ENCODE measurements at regions not wholly inside any gene's neighbourhood (a gene's known extent, or its start where the extent isn't known, plus 50 kb on each side); places are given as distances from the start of the nearest gene placed in this dataset.

DNA sequence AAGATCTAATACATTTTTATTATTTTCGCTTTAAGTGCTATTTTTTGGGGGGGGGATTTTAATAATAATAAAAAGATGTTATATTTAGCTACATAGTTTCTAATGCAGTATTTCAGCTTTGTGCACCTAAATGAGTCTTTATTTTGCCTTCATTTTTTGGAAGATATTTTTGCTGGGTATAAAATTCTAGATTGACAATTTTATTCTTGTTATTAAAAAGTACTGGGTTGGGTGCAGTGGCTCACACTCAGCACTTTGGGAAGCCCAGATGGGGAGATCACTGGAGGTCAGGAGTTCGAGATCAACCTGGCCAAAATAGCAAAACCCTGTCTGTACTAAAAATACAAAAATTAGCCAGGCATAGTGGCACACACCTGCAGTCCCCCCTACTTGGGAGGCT lies 173.6 kb downstream of the SLC15A5 start:
- Histone ChIP-seq H3K27ac (ENCODE audit: control insufficient read depth, insufficient read depth) (no peak overlapping the region), H3K9ac (ENCODE audit: control insufficient read depth, insufficient read depth, low read length) (no peak overlapping the region), H3K9me3 (replicated peaks; ENCODE audit: control insufficient read depth, insufficient read depth, low read length) (no peaks in the 10 kb centered on the region), H3K79me2 (ENCODE audit: control insufficient read depth, insufficient read depth, low read length) (no peaks in the 10 kb centered on the region), H2AFZ (ENCODE audit: control insufficient read depth, low read depth, low read length) (no peak overlapping the region), H3K4me3 (no peak overlapping the region), H3K36me3 (ENCODE audit: control insufficient read depth in 2 of 2, insufficient read depth in 2 of 2, low read length in 1 of 2) (no peaks in the 10 kb centered on the region), H3K4me2 (ENCODE audit: control insufficient read depth, insufficient read depth) (no peak overlapping the region), H4K20me1 (ENCODE audit: control insufficient read depth, insufficient read depth) (no peaks in the 10 kb centered on the region), H3K27me3 (replicated peaks in 1 of 2; ENCODE audit: control insufficient read depth in 2 of 2, insufficient read depth in 2 of 2, low read length in 1 of 2) (no peaks in the 10 kb centered on the region), H3K4me1 (ENCODE audit: control insufficient read depth, insufficient read depth, low read length) (no peaks in the 10 kb centered on the region)
- ChIA-PET POLR2A (no interaction called here), SMC1A (ENCODE audit: uncharacterized antibody, unreplicated experiment) (no interaction called here), RAD21 (ENCODE audit: unreplicated experiment) (no interaction called here), CTCF (no interaction called here)
- FAIRE-seq (no peak), ATAC-seq (no peak), DNase-seq (ENCODE audit: low read depth, low spot score) (no peak)
- in situ Hi-C loops (cut with MboI): no loop called here
- intact Hi-C loops (cut with micrococcal nuclease; ENCODE audit: unreplicated experiment): no loop called here
- no peak for TF ChIP-seq HDAC2 (IDR thresholded peaks at IDR 0.05)
- 3% methylated on average over 2 of the region's 2 CpGs for WGBS (ENCODE audit: insufficient coverage, insufficient replicate concordance, low lambda C conversion rate, missing lambda C conversion rate)
- no TSS peak for BruUV-seq (replicated peaks)

DNA sequence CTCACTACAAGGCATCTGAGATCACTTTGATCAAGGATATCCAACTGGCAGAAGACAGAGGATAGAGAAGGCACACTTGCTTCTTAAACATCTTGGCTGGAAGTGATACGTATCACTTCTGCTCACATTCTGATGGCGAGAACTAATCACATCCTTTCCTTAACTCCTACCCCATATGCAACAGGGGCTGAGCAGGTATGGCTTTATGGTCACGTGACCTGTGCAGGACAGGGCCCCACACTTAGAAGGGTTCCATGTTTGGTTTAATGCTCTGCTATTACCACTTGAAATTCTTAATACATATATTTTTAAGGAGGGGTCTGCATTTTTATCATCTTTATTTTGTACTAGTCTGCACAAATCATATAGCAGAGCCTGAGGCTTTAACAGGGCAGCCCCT lies 177.3 kb downstream of the SLC15A5 start:
- WGBS (ENCODE audit: insufficient coverage, insufficient replicate concordance, low lambda C conversion rate, missing lambda C conversion rate): 46% methylated on average over 3 of the region's 3 CpGs
- no TSS peak for BruUV-seq (replicated peaks)
- intact Hi-C loops (cut with micrococcal nuclease; ENCODE audit: unreplicated experiment): no loop called here
- ChIA-PET SMC1A (ENCODE audit: uncharacterized antibody, unreplicated experiment) (interaction anchor here (1.4 kb wide), 1 partner anchor 12 kb away, joined by 3 read pairs; no protein-coding TSS in a partner anchor), RAD21 (ENCODE audit: unreplicated experiment) (no interaction called here), CTCF (no interaction called here), POLR2A (no interaction called here)
- ATAC-seq (no peak), DNase-seq (ENCODE audit: low read depth, low spot score) (no peak), FAIRE-seq (no peak)
- H3K4me1 ChIP-seq (ENCODE audit: control insufficient read depth, insufficient read depth, low read length): no peaks in the 10 kb centered on the region
- H3K9ac ChIP-seq (ENCODE audit: control insufficient read depth, insufficient read depth, low read length): no peak overlapping the region
- H3K27me3 ChIP-seq (replicated peaks in 1 of 2; ENCODE audit: control insufficient read depth in 2 of 2, insufficient read depth in 2 of 2, low read length in 1 of 2): no peaks in the 10 kb centered on the region
- no peak overlapping the region for H2AFZ ChIP-seq (ENCODE audit: control insufficient read depth, low read depth, low read length)
- no peak overlapping the region for H3K4me3 ChIP-seq
- no peak overlapping the region for H3K27ac ChIP-seq (ENCODE audit: control insufficient read depth, insufficient read depth)
- in situ Hi-C loops (cut with MboI): no loop called here
- no peak overlapping the region for H3K4me2 ChIP-seq (ENCODE audit: control insufficient read depth, insufficient read depth)
- TF ChIP-seq CTCF (IDR thresholded peaks at IDR 0.05 in 2 of 3, conservative IDR thresholded peaks at IDR 0.05 in 1 of 3; ENCODE audit: control insufficient read depth in 2 of 3, extremely low read depth in 1 of 3, insufficient read depth in 1 of 3, low read depth in 3 of 3, low read length in 3 of 3) (no peak), RAD51 (IDR thresholded peaks at IDR 0.05) (peak; percentile 28; the same call in 1 of the 2 replicates), STAT1 (conservative IDR thresholded peaks at IDR 0.05) (no peak), RUNX3 (IDR thresholded peaks at IDR 0.05; ENCODE audit: low read length) (no peak)
- no peaks in the 10 kb centered on the region for H4K20me1 ChIP-seq (ENCODE audit: control insufficient read depth, insufficient read depth)
- H3K79me2 ChIP-seq (ENCODE audit: control insufficient read depth, insufficient read depth, low read length): no peaks in the 10 kb centered on the region
- no peaks in the 10 kb centered on the region for H3K9me3 ChIP-seq (replicated peaks; ENCODE audit: control insufficient read depth, insufficient read depth, low read length)
- no peaks in the 10 kb centered on the region for H3K36me3 ChIP-seq (ENCODE audit: control insufficient read depth in 2 of 2, insufficient read depth in 2 of 2, low read length in 1 of 2)

Measured in GM12878 (cell line).